ENCODE measurements at regions not wholly inside any gene's neighbourhood (a gene's known extent, or its start where the extent isn't known, plus 50 kb on each side); places are given as distances from the start of the nearest gene placed in this dataset.
"Not testable (repeated sequence)": the region's sequence is repeated elsewhere in the genome, so short reads cannot be mapped to it uniquely, and the experiment has no call there.

GRCh38 chr17:83159204-83160049 lies 80.0 kb downstream of the METRNL start:
- no peak for DNase-seq

DNA sequence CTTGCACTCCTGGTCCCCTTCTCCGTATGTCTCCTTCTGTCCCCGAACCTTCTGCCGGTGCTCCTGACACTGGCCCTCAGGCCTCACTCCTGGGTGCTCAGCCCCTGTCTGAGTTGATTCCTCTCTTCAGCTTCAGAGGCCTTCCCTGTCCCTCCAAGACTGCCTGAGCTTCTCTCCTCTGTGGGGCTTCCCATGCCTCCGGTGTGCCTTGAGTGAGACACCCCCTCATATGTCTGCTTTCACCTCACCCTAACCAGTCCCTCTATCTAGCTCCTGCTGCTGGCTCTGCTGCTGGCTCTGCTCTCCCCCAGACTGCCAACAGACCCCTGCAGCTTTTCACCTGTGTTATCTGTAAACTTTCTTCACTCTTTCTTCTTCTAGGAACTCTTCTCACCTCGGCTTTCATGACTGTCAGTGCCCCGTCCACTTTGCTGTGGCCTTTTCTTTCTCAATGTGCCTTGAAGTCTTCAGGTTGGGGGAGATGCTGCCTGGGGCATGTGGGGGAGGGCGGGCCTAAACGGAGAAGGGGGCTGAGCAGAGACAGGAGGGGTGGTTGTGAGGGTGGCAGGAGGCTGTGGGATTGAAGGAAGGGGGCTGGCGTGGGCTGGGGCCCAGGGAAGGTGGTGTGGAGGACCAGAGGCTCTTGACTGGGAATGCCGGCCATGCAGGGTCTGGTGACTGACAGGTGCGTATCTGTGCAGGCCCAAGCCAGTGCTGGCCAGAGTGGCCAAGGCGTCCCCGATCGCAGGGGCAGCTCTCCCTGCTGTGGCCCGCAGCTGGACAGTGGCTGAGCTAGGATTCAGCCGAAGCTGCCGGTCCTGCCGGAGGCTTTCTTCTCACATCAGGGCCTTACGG lies 81.3 kb downstream of the METRNL start:
- DNase-seq, result no peak

DNA sequence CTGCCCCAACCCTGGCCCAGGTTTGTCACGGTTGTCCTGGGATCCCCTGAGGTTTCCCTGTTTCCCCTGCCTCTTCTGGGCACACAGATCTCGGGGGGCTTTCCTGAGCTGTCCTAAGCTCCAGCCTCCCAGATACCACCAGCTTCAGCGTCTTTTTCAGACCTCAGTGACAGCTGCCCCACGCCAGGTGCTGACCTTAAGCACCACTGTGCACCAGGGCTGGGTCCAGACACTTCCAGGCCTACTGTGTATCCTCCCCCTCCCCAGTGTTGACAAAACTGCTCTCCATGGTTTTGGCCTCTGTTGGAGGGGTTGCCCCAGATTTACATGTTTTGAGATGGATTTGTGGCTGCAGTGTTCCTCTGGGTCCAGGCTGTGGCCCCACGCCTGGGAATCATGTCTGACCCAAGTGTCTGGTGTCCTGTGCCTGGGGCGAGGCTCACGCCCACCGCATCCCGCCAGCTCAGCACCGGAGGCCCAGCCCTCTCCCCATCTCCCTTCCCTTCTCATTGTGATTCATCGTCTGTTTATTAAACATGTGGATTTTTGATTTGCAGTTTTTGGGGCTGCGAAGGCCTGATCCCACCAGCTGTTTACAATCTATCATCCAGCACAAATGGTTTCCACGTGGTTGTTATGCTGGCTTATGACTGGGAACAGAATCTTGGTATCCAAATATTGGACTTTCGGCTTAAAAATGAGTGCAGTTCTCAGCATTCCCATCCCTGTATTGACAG lies 82.1 kb downstream of the METRNL start:
- no peak for DNase-seq

- DNase-seq, result no peak
Observed at GRCh38 chr17:83162035-83162745, 82.8 kb downstream of the METRNL start.

GRCh38 chr17:83164490-83164889 lies 85.1 kb downstream of the METRNL start:
- DNase-seq, result no peak

GRCh38 chr17:83170571-83171260 lies 91.3 kb downstream of the METRNL start:
- DNase-seq, result no peak

DNA sequence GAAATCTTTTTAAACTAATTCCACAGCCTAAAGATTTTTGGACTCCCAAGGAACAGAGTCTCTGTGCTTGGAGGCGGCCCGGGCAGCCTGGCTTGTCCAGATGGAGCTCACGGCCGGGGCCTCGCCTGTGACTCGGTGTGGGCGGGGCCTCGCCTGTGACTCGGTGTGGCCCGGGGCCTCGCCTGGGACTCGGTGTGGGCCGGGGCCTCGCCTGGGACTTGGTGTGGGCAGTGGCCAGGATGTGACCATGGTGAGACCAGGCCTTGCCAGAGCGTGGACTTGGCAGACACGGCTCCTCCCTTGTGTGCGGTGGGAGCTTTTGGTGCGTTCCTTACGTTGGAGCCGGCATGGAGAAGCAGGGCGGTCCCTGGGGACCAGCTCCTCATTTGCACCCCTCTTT lies 92.3 kb downstream of the METRNL start:
- no peak for DNase-seq

DNA sequence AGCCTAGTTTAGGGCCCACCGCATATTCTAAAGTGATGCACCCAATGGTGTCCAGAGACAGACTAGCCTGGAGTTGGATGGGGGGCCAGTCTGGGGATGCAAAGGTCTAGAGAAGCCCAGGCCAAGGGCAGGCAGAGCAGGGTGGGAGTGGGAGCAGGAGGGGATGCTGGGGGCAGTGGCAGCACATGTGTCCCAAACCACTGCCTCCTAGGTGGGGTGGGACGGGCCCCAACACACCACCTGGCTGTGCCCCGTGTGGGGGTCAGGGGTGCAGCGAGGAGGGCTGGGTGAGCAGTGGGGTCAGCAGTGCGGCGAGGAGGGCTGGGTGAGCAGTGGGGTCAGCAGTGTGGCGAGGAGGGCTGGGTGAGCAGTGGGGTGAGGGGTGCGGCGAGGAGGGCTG lies 92.7 kb downstream of the METRNL start:
- DNase-seq, result not testable (repeated sequence)

DNA sequence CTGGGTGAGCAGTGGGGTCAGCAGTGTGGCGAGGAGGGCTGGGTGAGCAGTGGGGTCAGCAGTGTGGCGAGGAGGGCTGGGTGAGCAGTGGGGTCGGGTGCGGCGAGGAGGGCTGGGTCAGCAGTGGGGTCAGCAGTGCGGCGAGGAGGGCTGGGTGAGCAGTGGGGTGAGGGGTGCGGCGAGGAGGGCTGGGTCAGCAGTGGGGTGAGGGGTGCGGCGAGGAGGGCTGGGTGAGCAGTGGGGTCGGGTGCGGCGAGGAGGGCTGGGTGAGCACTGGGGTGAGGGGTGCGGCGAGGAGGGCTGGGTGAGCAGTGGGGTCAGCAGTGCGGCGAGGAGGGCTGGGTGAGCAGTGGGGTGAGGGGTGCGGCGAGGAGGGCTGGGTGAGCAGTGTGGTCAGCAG lies 93.2 kb downstream of the METRNL start:
- not testable (repeated sequence) for DNase-seq

- DNase-seq, result not testable (repeated sequence)
Observed at GRCh38 chr17:83173180-83173913, 93.9 kb downstream of the METRNL start.

DNA sequence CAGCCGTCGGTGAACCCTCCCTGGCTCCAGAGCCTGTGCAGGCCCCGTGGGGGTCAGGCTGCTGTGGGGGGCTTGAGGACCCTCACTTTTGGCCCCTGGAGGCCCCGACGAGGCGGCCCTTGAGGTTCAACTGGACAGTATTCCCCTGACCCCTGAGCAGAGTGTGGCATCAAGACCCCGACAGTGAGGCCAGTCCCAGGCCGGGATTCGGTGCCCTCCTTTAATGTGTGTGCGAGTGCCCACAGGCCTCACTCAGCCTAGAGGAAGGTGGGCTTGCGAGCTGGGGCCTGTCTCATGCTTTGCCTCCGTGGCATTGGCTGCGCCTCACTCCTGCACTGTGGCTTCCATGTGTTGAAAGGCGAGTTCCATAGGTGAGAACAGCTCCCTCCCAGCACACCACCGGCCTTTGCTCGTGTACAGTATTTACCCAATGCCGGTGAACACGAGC lies 94.5 kb downstream of the METRNL start:
- no peak for DNase-seq

DNA sequence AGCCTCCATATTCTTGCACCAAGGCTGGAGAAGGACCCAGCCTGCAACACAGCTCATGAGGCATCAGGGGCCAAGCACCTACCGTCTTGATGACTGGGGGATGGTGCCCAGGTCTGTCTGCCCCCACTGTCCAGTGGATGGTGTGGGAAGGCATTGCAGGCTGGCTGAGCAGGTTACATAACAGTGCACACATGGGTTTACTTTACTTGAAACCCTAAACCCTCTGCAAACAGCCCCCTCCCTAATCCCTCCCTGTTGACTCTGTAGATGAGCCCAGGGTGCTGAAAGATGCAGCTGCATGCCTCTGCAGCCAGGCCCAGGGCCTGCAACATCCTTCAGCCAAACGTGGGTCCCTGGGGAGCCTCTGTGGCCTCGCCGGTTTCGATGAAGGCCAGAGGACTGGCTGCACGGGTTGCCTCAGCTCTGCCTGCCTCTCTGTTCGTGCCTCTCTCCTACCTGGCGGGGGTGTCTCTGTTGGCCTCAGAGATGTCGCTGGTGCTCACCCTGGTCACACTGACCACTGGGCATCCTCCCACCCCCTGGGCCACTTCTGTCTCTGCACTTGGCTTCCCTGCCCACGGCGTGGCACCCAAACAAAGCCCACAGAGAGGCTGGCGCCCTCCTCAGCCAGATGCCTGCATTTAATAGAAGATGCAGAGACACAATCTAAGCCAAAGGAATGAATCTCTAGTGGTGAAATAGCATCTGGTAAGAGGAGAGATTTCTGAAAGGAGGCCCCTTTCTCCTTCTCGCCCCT lies 95.1 kb downstream of the METRNL start:
- DNase-seq, result no peak

DNA sequence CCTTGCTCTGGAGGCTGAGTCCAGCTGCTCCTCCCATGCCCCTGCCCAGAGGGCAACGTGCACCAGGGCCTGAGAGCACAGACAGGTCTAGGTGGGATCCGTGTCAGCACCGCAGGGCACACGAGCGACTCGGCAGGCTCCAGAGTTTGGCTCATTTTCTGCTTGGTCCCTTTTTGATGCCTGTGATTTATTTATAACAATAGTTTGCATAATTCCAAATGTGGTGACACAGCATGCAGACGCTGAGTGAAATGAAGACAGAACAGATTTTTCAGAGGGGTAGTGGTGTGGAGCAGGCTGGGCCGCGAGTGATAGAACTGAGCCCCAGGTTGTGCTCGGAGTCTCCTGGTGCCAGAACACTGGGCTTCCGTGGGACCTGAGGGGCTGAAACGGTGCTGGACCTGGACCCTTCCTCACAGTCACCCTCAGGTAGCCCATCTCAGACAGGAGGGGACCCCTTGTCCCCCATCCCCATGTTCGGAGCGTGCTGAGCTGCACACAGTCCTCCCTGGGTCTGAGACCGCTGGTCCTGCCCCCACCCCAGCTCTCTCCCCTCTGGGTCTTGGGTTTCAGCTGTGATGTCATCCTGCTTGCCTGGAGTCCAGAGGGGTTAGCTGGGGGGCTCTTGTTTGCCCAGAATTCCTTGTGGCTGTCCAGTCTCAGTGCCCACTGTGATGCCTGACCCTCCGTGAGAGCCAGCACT lies 95.9 kb downstream of the METRNL start:
- DNase-seq, result no peak

DNA sequence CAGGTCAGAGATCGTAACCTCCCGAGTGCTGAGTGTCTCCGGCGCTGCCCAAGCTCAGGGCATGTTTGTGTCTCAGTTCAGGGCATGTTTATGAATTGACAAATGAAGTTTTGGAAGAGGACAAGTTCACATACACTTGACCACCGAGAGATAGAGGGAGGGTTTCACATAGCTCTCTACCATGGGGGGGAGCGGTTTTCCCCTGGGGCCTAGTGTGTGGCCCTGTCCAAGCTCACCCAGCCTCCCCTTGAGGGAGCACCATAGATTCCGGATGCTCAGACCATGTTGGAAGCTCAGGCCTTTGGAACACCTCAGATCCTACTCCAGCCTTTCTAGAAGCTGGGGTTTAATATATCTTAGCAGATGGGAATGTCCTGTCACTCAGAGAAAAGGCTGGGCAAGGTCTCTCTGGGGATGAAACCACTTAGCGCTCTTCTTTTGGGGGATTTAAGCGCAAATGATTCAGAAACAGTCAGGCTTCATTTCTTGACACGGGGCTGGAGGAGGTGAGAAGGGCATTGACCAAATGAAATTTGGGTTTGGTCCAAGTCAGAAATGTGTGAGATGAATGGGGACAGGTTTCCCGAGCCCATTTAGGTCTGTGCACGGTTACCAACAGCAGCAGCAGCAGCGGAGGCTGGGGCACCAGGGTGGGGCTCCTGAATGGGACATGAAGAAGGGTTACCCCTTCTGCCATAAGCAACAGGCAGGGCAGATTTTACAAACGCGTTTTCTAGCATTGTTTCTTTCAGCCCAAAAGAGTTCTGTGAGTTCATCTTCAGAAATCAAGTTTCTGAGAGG lies 96.6 kb downstream of the METRNL start:
- DNase-seq, result no peak

- DNase-seq, result no peak
Observed at GRCh38 chr17:83176623-83177583, 97.5 kb downstream of the METRNL start.

GRCh38 chr17:83177611-83178532 lies 98.5 kb downstream of the METRNL start:
- DNase-seq, result no peak

Data from DMS79 treated with DMSO at 0.1 percent for 48 hours (cell line).